Common myeloid progenitor, CD34-positive (primary cell): ENCODE measurements at regions not wholly inside any gene's neighbourhood (a gene's known extent, or its start where the extent isn't known, plus 50 kb on each side); places are given as distances from the start of the nearest gene placed in this dataset.

Experiments
- CTCF ChIA-PET: fragments of 350-600 bp; sonication (Branson Sonifier 250); formaldehyde crosslinking; loops from one replicate; lab custom pipeline; 2021; ENCODE audit warnings: antibody characterized with exemption; lab: Charles Lee
- POLR2A ChIA-PET: fragments of 350-600 bp; sonication (Branson Sonifier 250); formaldehyde crosslinking; loops from one replicate; lab custom pipeline; 2021; ENCODE audit warnings: antibody characterized with exemption; lab: Charles Lee
- DNase-seq, 3 donors: peaks; one replicate each; pipeline versions ENCODE4 v3.0.0 to v3.0.0-alpha.2; 2013
- H3K27ac ChIP-seq, 2 experiments: 1 replicate in 1 of 2; 2 replicates in 1 of 2; pipeline ENCODE4 v1.7.0; 2013; ENCODE audit warnings: inconsistent platforms in 2 of 2, low read length in 2 of 2, mild to moderate bottlenecking in 2 of 2, low read depth in 1 of 2, moderate library complexity in 1 of 2; ENCODE audit not compliant: severe bottlenecking in 2 of 2, insufficient read depth in 1 of 2, poor library complexity in 1 of 2
- H3K27me3 ChIP-seq, 5 experiments: replicated peaks in 2 of 5; 1 replicate in 3 of 5; 2 replicates in 2 of 5; pipeline versions ENCODE4 v1.6.1 to v1.7.0; 2013; ENCODE audit warnings: low read length in 4 of 5, mild to moderate bottlenecking in 2 of 5, moderate library complexity in 2 of 5, inconsistent platforms in 1 of 5; ENCODE audit not compliant: insufficient read depth in 5 of 5, control insufficient read depth in 4 of 5
- H3K36me3 ChIP-seq, 4 experiments: 1 replicate in 2 of 4; 2 replicates in 2 of 4; pipeline versions ENCODE4 v1.6.1 to v1.7.0; 2013; ENCODE audit warnings: low read length in 3 of 4, control low read depth in 1 of 4, mild to moderate bottlenecking in 1 of 4; ENCODE audit not compliant: control insufficient read depth in 4 of 4, insufficient read depth in 4 of 4
- H3K4me1 ChIP-seq, 4 experiments: 1 replicate in 3 of 4; 2 replicates in 1 of 4; pipeline versions ENCODE4 v1.6.1 to v1.7.1; 2013; ENCODE audit warnings: low read length in 3 of 4, mild to moderate bottlenecking in 3 of 4, control low read depth in 1 of 4, inconsistent platforms in 1 of 4, moderate library complexity in 1 of 4; ENCODE audit not compliant: control insufficient read depth in 4 of 4, insufficient read depth in 4 of 4; ENCODE audit errors: control extremely low read depth in 1 of 4
- H3K4me3 ChIP-seq, 7 experiments: 1 replicate in 4 of 7; 2 replicates in 3 of 7; pipeline versions ENCODE4 v1.5.1 to v1.7.0; 2013; ENCODE audit warnings: mild to moderate bottlenecking in 7 of 7, low read length in 6 of 7, moderate library complexity in 6 of 7, inconsistent platforms in 2 of 7, low read depth in 2 of 7, control low read depth in 1 of 7; ENCODE audit not compliant: insufficient read depth in 4 of 7, control insufficient read depth in 1 of 7; ENCODE audit errors: extremely low read depth in 1 of 7
- H3K9me3 ChIP-seq, 5 experiments: 1 replicate in 4 of 5; 2 replicates in 1 of 5; pipeline versions ENCODE4 v1.6.1 to v1.7.1; 2013; ENCODE audit warnings: low read length in 4 of 5, mild to moderate bottlenecking in 2 of 5, inconsistent platforms in 1 of 5, low read depth in 1 of 5, moderate library complexity in 1 of 5; ENCODE audit not compliant: control insufficient read depth in 4 of 5, insufficient read depth in 2 of 5; ENCODE audit errors: control extremely low read depth in 1 of 5
- WGBS: methylation state at CpG from one replicate; pipeline ENCODE4 v1.1.5; 2013; ENCODE audit not compliant: insufficient coverage; 5-methylcytosine and 5-hydroxymethylcytosine counted together

GRCh38 chr10:83943920-83944319 is 195.4 kb upstream of the GHITM start:
- Histone ChIP-seq H3K9me3 (no peaks in the 10 kb centered on the region), H3K36me3 (no peaks in the 10 kb centered on the region), H3K4me1 (no peaks in the 10 kb centered on the region), H3K27me3 (peaks cover 0 to 2% (median 1%) of the 10 kb centered on the region in 5 experiments), H3K4me3 (no peak overlapping the region), H3K27ac (no peak overlapping the region)
- 100% methylated on average over 2 of the region's 4 CpGs for WGBS
- ChIA-PET CTCF (no interaction called here), POLR2A (no interaction called here)
- DNase-seq: no peak

GRCh38 chr10:83945982-83946718 is 193.2 kb upstream of the GHITM start:
- CTCF ChIA-PET: interaction anchor here (0.9 kb wide), 1 partner anchor 29 kb away, joined by 3 read pairs; no protein-coding TSS in a partner anchor

GRCh38 chr10:83952314-83952713 is 187.0 kb upstream of the GHITM start:
- H3K36me3 ChIP-seq: no peaks in the 10 kb centered on the region
- no peak for DNase-seq
- POLR2A ChIA-PET: no interaction called here
- CTCF ChIA-PET: no interaction called here
- H3K27ac ChIP-seq: no peak overlapping the region
- H3K9me3 ChIP-seq: no peaks in the 10 kb centered on the region
- no CpG with 5 or more reads among the region's 1 CpG for WGBS
- peaks cover 0 to 7% (median 0%) of the 10 kb centered on the region in 4 experiments for H3K4me1 ChIP-seq
- H3K27me3 ChIP-seq: peaks cover 0 to 5% (median 0%) of the 10 kb centered on the region in 5 experiments
- no peak overlapping the region for H3K4me3 ChIP-seq

More at GRCh38 chr10:83945982-83946718, 193.2 kb upstream of the GHITM start:
- POLR2A ChIA-PET: no interaction called here
- H3K27me3 ChIP-seq: peaks cover 0 to 3% (median 2%) of the 10 kb centered on the region in 5 experiments
- no peaks in the 10 kb centered on the region for H3K9me3 ChIP-seq
- no peaks in the 10 kb centered on the region for H3K36me3 ChIP-seq
- DNase-seq: no peak
- WGBS: 90% methylated on average over 12 of the region's 17 CpGs
- no peaks in the 10 kb centered on the region for H3K4me1 ChIP-seq
- H3K27ac ChIP-seq: no peak overlapping the region
- no peak overlapping the region for H3K4me3 ChIP-seq

- ChIA-PET CTCF (no interaction called here), POLR2A (interaction anchor here (0.6 kb wide), 1 partner anchor 381 kb away, joined by 6 read pairs; no protein-coding TSS in a partner anchor)
- DNase-seq: no peak
- Histone ChIP-seq H3K4me1 (peaks cover 0 to 7% (median 0%) of the 10 kb centered on the region in 4 experiments), H3K27ac (no peak overlapping the region), H3K36me3 (no peaks in the 10 kb centered on the region), H3K9me3 (no peaks in the 10 kb centered on the region), H3K4me3 (no peak overlapping the region), H3K27me3 (peaks cover 0 to 3% (median 0%) of the 10 kb centered on the region in 5 experiments)
- WGBS: 89% methylated on average over 1 of the region's 2 CpGs
Observed at GRCh38 chr10:83953589-83953988, 185.7 kb upstream of the GHITM start.

GRCh38 chr10:83954193-83954799 is 185.0 kb upstream of the GHITM start:
- H3K27ac ChIP-seq: no peak overlapping the region

GRCh38 chr10:83955406-83955805 is 183.9 kb upstream of the GHITM start:
- H3K36me3 ChIP-seq: no peaks in the 10 kb centered on the region
- DNase-seq: no peak
- H3K4me3 ChIP-seq: no peak overlapping the region
- no peak overlapping the region for H3K27ac ChIP-seq
- H3K27me3 ChIP-seq: peaks cover 0 to 3% (median 0%) of the 10 kb centered on the region in 5 experiments
- no peaks in the 10 kb centered on the region for H3K9me3 ChIP-seq
- POLR2A ChIA-PET: no interaction called here
- 95% methylated on average over 2 of the region's 2 CpGs for WGBS
- peaks cover 0 to 7% (median 0%) of the 10 kb centered on the region in 4 experiments for H3K4me1 ChIP-seq
- CTCF ChIA-PET: no interaction called here

More at GRCh38 chr10:83954193-83954799, 185.0 kb upstream of the GHITM start:
- Histone ChIP-seq H3K36me3 (no peaks in the 10 kb centered on the region), H3K9me3 (no peaks in the 10 kb centered on the region), H3K4me3 (peak overlapping the region in 1 of 7 experiments; percentile 23), H3K4me1 (peaks cover 0 to 7% (median 0%) of the 10 kb centered on the region in 4 experiments), H3K27me3 (peaks cover 0 to 3% (median 0%) of the 10 kb centered on the region in 5 experiments)
- ChIA-PET POLR2A (no interaction called here), CTCF (no interaction called here)
- WGBS: 90% methylated on average over 2 of the region's 4 CpGs
- peak; percentile 15 to 75 (median 42) for DNase-seq
